ENCODE measurements at regions not wholly inside any gene's neighbourhood (a gene's known extent, or its start where the extent isn't known, plus 50 kb on each side); places are given as distances from the start of the nearest gene placed in this dataset.

DNA sequence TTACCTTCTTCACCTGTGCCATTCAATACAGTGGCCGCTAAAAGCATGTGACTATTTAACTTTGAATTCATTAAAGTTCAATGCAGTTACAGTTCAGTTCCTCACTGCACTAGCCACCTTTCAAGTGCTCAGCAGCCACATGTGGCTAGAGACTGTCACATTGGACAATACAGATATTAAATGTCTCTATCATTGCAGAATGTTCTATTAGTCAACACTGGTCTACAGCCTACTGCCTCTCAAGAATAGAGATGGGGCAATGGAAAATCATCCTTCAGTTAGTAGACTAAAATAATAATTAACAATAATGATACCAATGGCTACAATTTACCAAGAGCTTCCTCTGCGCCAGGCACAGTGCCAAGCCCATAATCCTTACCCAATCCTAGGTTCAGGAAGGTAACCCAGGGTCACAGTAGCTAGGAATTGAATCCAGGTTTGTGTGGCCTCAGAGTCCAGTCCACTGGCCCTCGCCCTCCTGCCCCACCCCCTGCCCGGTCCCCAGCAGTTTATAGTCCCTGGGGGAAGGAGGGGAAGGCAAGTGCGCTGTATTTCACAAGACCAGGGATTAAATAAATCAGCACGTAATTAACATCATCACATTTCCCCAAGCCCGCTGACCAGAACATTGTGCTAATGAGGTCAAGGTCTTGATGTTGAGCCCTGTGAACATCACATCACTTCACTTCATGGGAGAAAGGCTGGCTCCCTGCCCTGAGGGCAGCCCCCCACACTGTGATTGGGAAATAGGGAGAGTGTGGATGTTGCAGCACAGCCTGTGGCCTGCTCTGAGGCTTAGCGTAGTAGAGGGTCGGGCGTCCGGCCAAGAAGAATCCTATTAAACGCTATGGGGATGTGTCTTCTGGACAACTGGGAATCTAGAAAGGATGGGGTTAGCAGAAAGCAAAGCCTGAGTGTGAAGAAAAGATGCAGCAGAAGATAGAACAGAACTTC is 147.2 kb downstream of the VEGFA start:
- H3K4me3 ChIP-seq (ENCODE audit: low read depth, low read length): no peak overlapping the region
- DNase-seq (ENCODE audit: low read depth): peak; percentile 96
- TF ChIP-seq, protein P1, sequence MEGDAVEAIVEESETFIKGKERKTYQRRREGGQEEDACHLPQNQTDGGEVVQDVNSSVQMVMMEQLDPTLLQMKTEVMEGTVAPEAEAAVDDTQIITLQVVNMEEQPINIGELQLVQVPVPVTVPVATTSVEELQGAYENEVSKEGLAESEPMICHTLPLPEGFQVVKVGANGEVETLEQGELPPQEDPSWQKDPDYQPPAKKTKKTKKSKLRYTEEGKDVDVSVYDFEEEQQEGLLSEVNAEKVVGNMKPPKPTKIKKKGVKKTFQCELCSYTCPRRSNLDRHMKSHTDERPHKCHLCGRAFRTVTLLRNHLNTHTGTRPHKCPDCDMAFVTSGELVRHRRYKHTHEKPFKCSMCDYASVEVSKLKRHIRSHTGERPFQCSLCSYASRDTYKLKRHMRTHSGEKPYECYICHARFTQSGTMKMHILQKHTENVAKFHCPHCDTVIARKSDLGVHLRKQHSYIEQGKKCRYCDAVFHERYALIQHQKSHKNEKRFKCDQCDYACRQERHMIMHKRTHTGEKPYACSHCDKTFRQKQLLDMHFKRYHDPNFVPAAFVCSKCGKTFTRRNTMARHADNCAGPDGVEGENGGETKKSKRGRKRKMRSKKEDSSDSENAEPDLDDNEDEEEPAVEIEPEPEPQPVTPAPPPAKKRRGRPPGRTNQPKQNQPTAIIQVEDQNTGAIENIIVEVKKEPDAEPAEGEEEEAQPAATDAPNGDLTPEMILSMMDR (conservative IDR thresholded peaks at IDR 0.05; ENCODE audit: low read depth, low read length): no peak

DNA sequence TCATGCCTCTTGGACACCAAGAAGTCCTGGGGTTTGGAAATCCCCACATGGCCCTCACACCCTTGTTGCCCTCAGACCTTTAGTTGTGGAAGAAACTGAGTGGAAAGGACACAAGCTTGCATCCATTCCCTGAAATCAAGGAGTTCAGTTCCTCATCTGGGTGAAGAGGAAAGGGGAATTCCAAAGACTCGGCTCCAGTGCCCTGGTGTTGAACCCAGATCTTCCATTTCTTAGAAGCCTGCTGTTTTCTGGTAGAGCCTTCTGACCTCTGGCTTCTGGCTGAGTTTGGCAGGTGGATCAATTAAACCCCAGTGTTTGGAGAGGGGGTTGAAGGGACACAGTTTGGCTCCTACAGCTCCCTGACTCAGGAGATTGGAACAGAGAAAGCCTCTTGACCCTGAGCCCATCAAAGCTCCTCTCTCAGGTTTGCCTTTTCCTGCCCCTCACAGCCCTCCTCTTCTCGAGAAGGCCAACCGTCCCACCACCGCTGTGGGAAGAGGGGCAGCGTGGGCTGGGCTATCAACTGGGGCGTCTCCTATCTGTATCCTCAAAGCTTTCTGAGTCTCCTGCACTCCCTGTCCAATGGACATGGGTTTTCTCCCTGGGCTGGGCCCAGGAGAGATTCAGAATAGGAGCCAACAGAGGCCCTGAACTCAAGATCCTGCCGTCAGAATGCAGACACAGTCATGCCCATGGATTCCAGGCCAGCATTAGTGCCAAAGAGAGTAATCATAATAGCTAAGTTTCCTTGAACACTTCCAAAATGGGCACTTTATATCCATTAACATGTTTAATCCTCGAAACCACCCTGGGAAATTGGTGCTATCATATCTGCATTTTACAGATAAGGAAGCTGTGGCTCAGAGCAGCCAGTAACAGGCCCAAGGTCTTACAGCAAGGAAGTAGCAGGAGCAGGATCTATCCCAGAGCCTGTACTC is 146.2 kb downstream of the VEGFA start:
- H3K4me3 ChIP-seq (ENCODE audit: low read depth, low read length): no peak overlapping the region
- TF ChIP-seq, protein P1 (conservative IDR thresholded peaks at IDR 0.05; ENCODE audit: low read depth, low read length): no peak
- no peak for DNase-seq (ENCODE audit: low read depth)

GRCh38 chr6:43915208-43915869 is 145.3 kb downstream of the VEGFA start:
- H3K4me3 ChIP-seq (ENCODE audit: low read depth, low read length): no peak overlapping the region
- TF ChIP-seq, protein P1 (conservative IDR thresholded peaks at IDR 0.05; ENCODE audit: low read depth, low read length): no peak
- DNase-seq (ENCODE audit: low read depth): no peak

- TF ChIP-seq, protein P1 (conservative IDR thresholded peaks at IDR 0.05; ENCODE audit: low read depth, low read length): no peak
Observed at GRCh38 chr6:43914272-43915147, 144.5 kb downstream of the VEGFA start.

GRCh38 chr6:43913375-43914271 is 143.6 kb downstream of the VEGFA start:
- TF ChIP-seq, protein P1 (conservative IDR thresholded peaks at IDR 0.05; ENCODE audit: low read depth, low read length): no peak
- no peak for DNase-seq (ENCODE audit: low read depth)
- no peak overlapping the region for H3K4me3 ChIP-seq (ENCODE audit: low read depth, low read length)

More at GRCh38 chr6:43914272-43915147, 144.5 kb downstream of the VEGFA start:
- DNase-seq (ENCODE audit: low read depth): no peak
- no peak overlapping the region for H3K4me3 ChIP-seq (ENCODE audit: low read depth, low read length)
